ENCODE measurements at regions not wholly inside any gene's neighbourhood (a gene's known extent, or its start where the extent isn't known, plus 50 kb on each side); places are given as distances from the start of the nearest gene placed in this dataset.
"Not testable (repeated sequence)": the region's sequence is repeated elsewhere in the genome, so short reads cannot be mapped to it uniquely, and the experiment has no call there.

GRCh38 chr12:92425165-92425564, 277.6 kb upstream of the PLEKHG7 start:
- no peak for DNase-seq (ENCODE audit: low spot score)

DNA sequence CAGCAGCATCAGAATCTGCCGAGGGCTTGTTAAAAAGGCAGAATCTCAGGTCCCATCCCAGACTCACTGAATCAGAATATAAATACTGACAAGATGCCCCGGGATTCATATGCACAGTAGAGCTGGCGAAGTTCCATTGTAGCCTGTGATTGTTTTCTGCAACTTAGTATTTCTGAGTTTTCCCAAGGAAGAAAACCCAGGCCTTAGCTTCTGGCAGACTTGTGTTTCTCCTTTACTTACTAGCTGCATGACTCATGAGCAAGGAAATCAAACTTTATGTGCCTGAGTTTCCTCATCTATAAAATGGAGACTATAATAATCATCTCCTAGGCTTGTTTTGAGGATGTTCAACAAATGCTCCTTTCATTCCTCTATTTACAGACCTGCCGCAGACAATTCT, 278.5 kb upstream of the PLEKHG7 start:
- no peak for DNase-seq (ENCODE audit: low spot score)

GRCh38 chr12:92421701-92422100, 276.1 kb upstream of the BTG1 start:
- DNase-seq (ENCODE audit: low spot score) = no peak

DNA sequence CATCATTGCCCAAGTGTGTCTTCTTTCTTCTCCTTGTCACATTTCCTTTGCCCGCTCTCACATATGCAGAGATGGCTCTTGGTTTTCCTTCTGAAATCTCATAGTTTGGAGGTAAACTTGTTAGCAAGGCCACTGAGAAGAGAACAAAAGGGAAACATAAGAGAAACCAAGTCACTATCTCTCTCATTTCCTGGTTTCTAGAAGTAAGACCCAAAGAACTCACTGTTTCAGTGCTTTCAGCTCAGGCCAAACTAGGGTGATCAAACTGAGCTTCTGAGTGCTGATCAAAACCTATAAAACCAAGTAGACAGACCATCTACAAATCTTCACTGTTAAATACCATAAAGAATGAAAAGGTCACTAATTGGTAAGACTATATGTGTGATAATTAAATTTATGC, 275.4 kb upstream of the BTG1 start:
- DNase-seq (ENCODE audit: low spot score) = no peak

DNA sequence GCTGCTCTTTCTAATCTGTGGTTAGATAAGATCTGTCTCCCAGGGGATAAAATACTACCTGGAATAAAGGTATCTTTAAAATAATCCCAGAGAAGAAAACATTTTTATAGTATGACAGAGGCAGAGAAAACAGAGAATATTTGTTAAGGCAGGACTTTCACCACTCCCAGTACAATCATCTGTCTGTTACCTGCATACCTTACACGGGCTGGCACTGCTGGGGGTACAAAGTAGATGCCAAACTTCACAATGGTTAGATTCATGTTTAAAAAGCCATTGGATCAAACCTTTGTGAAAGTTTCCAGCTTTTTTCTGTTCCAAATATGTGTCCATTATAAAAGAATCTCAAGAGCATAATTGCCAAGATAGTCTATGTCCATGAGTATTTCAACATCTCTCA, 273.6 kb upstream of the BTG1 start:
- DNase-seq (ENCODE audit: low spot score) = no peak

- DNase-seq (ENCODE audit: low spot score) = no peak
These were observed 272.7 kb upstream of the BTG1 start for GRCh38 chr12:92418381-92418780.

- DNase-seq (ENCODE audit: low spot score) = no peak
These were observed 271.7 kb upstream of the BTG1 start for GRCh38 chr12:92417373-92417772.

DNA sequence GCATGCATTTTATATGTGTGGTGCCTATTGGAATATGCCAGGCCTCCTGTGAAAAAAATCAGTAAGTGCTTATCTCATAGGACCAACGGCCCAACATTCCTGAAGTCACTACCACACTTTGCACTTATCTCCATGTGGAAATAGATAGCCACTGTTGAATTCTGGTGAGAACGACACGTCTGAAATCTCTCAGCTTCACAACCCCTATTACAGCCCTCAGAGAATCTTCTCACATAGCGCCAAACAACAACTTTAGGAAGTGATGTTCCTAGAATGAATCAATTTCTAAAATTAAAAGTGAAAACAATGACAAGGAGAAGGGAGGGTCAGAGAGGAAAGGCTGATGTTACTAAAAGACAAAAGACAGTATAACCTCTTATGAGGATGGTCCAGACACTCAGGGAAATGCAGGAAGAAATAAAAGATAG, 270.8 kb upstream of the BTG1 start:
- DNase-seq (ENCODE audit: low spot score) = no peak

DNA sequence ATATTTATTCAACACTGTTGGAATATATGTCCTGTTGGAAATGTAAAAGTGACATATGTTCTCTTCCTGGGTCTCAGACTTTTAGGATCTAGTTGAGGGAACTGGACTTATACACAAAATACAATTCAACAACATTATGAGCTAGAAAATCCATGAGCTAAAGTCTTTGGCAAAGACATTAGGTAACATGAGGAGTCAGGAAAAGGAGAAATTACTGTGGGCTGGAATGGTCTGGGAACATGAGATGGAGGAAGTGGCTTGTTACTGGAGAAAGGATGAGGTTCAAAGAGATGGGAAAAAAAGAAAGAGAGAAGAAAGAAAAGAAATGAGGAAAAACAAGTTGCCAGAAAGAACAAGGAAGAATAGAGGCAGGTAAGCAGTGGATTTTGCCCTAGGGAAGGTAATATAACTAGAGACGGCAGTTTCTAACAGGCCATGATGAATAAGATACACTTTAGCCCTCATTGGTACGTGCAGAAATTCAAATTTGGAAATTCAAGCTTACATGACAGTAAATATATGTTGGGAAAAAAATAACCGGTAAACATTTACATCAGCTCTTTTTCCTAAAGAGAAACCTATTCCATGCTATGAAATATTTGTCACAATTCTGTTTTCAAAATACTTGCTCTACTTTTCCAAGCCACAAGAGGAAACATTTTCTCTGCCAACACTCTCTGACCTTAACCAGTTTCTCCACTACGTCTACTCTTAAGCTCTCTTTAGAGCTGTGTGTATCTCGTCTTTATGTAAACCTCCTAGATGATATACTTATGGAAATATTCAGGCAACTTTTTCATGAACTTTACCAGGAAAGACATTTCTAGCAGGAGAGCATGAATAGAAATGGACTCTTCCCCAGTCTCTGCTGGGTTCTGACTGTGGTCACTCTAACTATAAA, 268.8 kb upstream of the BTG1 start:
- DNase-seq (ENCODE audit: low spot score) = no peak

DNA sequence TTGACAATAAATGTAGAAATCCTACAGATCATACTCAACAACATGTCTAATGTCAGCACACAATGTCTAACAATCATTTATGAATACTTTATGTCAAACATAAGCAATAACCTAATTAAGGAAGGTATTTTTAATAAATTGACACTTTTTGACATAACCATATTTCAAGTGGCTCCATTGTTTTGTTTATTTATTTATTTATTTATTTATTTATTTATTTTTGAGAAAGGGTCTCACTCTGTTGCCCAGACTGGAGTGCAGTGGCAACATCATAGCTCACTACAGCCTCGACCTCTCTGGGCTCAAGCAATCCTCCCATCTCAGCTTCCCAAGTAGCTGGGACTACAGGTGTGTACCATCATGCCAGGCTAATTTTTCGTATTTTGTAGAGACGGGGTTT, 267.6 kb upstream of the BTG1 start:
- DNase-seq (ENCODE audit: low spot score) = no peak

DNA sequence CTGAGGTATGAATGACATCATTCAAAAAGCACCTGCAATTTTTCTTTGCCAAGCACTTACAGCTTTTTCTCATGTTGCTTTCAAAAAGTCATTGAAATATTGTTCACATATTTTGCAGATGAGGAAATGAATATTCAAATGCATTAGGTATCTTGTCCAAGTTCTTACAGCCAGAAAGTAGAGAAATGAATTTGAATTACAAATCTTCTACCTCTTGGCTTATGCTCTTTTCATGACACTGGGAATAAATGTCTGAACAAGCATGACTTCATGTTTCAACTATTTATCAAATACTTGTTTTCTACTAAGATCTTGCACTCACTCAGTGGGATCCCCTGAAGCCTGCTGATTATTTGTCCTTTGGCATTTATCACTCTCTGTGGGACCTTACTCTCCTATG, 267.2 kb upstream of the BTG1 start:
- no peak for DNase-seq (ENCODE audit: low spot score)

DNA sequence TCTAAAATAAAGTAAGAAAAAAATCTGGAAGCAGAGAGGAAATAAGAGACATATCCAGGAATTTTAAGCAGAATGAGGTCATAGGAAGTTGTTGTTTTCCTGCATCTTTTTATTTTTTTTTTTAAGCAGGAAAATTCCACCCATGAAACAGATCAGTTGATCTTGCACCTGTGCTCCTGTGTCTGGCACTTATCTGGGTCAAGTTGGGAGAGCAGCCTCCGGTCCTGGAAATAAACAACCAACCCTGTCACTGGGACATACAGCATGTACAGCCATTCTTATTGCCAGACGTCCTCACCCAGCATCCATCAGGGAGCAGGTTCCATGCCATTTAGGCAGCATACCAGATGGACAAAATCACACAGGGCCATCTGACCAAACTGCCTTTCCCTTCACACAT, 266.0 kb upstream of the BTG1 start:
- no peak for DNase-seq (ENCODE audit: low spot score)

DNA sequence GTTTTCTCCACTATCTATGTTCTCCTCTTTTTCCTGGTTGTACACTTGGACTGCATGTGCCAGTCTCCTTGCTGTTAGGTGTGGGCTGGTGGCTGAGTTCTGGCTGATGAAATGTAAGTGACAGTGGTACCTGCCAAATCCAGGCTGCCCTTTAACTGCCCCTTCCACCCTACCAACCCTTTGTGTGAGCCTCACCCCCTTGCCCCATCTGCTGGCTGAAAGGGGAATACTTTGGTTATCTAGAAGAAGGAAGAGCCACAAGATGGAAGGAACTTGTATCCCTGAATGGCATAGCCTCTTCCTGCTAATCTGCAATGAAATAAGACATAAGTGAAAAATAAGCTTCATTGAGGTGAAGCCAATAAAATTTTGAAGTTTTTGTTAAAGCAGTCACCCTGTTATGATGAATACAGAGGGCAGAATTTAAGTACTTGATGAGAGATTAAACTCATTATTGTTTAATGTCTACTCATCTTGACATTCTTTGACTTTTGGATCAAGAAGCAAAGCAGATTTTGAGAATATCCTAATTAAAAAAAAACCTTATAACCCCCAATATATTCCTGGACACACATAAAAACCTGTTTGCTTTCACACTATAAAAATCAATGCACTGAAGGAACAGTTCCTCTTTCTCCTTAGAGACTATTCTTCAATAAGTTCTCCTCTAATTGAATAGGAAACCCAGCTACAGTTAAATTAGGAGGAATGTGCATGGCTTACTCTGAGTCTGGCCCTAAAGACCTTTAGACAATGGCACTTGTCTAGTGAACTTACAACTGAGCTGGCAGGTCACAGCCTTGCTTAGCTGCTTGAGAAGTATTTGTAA, 262.6 kb upstream of the BTG1 start:
- DNase-seq (ENCODE audit: low spot score) = peak; percentile 52

DNA sequence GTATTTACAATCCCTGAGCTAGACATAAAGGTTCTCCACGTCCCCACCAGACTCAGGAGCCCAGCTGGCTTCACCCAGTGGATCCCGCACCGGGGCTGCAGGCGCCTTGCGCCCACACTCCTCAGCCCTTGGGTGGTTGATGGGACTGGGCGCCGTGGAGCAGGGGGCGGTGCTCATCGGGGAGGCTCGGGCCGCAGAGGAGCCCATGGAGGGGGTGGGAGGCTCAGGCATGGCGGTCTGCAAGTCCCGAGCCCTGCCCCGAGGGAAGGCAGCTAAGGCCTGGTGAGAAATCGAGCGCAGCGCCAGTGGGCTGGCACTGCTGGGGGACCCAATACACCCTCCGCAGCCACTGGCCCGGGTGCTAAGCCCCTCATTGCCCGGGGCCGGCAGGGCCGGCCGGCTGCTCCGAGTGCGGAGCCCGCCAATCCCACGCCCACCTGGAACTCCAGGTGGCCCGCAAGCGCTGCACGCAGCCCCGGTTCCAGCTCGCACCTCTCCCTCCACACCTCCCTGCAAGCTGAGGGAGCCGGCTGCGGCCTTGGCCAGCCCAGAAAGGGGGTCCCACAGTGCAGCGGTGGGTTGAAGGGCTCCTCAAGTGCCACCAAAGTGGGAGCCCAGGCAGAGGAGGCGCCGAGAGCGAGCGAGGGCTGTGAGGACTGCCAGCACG, 260.9 kb upstream of the BTG1 start:
- not testable (repeated sequence) for DNase-seq (ENCODE audit: low spot score)

GRCh38 chr12:92405801-92406251, 260.2 kb upstream of the BTG1 start:
- not testable (repeated sequence) for DNase-seq (ENCODE audit: low spot score)

GRCh38 chr12:92404921-92405320, 259.3 kb upstream of the BTG1 start:
- no peak for DNase-seq (ENCODE audit: low spot score)

GRCh38 chr12:92404259-92404894, 258.7 kb upstream of the BTG1 start:
- no peak for DNase-seq (ENCODE audit: low spot score)

GRCh38 chr12:92403210-92404175, 257.8 kb upstream of the BTG1 start:
- no peak for DNase-seq (ENCODE audit: low spot score)

DNA sequence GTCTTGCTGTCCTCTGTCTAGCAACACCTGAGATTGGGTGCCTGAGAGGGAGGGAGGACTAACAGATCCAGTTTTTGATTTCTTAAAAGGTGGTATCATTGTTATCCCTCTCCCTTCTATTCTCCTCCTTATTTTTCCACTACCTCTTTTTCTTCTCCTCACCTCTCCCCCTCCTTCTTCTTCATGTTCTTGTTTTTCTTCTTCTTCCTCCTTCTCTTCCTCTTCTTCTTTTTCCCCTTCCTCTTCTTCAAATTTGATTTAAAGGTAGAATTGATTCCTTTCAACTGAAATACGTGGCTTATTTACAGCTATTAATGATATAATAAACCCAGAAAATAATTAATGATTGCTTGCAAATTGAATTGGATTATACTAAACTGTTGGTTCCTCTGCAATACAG, 256.8 kb upstream of the BTG1 start:
- DNase-seq (ENCODE audit: low spot score) = no peak

DNA sequence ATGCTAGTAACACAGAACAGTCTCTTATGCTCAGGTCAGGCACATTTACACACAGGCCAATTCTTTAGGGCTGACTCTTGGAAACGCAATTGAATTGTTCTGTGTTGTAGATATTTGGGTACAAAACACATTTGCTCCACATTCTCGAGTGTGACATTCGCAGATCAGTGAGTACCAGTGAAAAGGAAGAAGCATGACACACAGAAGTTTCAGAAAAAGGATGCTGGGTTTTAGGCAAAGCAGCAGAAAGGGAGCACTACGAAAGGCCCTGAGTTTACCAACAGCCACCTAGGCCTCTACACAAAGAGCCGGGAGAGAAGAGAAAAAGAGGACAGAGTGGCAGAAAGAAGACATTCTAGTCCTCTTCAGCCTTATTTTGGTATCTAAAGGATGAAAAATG, 254.4 kb upstream of the BTG1 start:
- no peak for DNase-seq (ENCODE audit: low spot score)

Measured in H4 (cell line).